Osteocyte (in vitro differentiated cells): ENCODE measurements at regions not wholly inside any gene's neighbourhood (a gene's known extent, or its start where the extent isn't known, plus 50 kb on each side); places are given as distances from the start of the nearest gene placed in this dataset.

Experiments
- DNase-seq: peaks from one replicate; pipeline ENCODE4 v3.0.0; 2021; ENCODE audit warnings: mixed read lengths; ENCODE audit not compliant: unreplicated experiment; ENCODE audit errors: extremely low spot score
- H3K27ac Mint-ChIP-seq: one replicate; pipeline ENCODE4 v1.8.0; 2021; ENCODE audit warnings: mild to moderate bottlenecking, mixed read lengths; ENCODE audit not compliant: unreplicated experiment
- H3K27me3 Mint-ChIP-seq: one replicate; pipeline ENCODE4 v1.8.0; 2021; ENCODE audit warnings: mixed read lengths; ENCODE audit not compliant: unreplicated experiment
- H3K36me3 Mint-ChIP-seq: one replicate; pipeline ENCODE4 v1.8.0; 2021; ENCODE audit warnings: mixed read lengths; ENCODE audit not compliant: unreplicated experiment
- H3K4me1 Mint-ChIP-seq: one replicate; pipeline ENCODE4 v1.8.0; 2021; ENCODE audit warnings: mixed read lengths; ENCODE audit not compliant: unreplicated experiment
- H3K4me3 Mint-ChIP-seq: one replicate; pipeline ENCODE4 v1.8.0; 2021; ENCODE audit warnings: mild to moderate bottlenecking, moderate library complexity, mixed read lengths; ENCODE audit not compliant: unreplicated experiment
- H3K9me3 Mint-ChIP-seq: one replicate; pipeline ENCODE4 v1.8.0; 2021; ENCODE audit warnings: mixed read lengths; ENCODE audit not compliant: unreplicated experiment
- TF ChIP-seq, protein P1 (sequence below): fragments of 200-600 bp; sonication (generic); IDR thresholded peaks from 2 replicates; pipeline ENCODE4 v1.5.0; 2021; ENCODE audit warnings: antibody characterized with exemption, mild to moderate bottlenecking, moderate library complexity

DNA sequence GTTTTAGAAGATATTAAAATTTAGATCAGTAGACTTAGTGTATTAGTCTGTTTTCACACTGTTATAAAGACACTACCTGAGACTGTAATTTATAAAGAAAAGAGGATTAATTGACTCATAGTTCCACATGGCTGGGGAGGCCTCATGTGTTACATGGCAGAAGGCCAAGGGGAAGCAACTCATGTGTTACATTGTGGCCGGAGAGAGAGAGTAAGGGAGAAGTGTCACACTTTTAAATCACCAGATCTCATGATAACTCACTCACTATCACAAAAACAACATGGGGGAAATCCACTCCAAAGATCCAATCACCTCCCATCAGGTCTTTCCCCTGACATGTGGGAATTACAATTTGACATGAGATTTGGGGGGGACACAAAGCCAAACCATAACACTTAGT is 1159.7 kb upstream of the PCDH7 start:
- no peak for DNase-seq
- Mint-ChIP-seq H3K27ac (no peak overlapping the region), H3K27me3 (no peaks in the 10 kb centered on the region), H3K4me1 (peaks cover 2% of the 10 kb centered on the region), H3K36me3 (no peaks in the 10 kb centered on the region), H3K9me3 (no peaks in the 10 kb centered on the region), H3K4me3 (no peak overlapping the region)
- TF ChIP-seq, protein P1, sequence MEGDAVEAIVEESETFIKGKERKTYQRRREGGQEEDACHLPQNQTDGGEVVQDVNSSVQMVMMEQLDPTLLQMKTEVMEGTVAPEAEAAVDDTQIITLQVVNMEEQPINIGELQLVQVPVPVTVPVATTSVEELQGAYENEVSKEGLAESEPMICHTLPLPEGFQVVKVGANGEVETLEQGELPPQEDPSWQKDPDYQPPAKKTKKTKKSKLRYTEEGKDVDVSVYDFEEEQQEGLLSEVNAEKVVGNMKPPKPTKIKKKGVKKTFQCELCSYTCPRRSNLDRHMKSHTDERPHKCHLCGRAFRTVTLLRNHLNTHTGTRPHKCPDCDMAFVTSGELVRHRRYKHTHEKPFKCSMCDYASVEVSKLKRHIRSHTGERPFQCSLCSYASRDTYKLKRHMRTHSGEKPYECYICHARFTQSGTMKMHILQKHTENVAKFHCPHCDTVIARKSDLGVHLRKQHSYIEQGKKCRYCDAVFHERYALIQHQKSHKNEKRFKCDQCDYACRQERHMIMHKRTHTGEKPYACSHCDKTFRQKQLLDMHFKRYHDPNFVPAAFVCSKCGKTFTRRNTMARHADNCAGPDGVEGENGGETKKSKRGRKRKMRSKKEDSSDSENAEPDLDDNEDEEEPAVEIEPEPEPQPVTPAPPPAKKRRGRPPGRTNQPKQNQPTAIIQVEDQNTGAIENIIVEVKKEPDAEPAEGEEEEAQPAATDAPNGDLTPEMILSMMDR: no peak

DNA sequence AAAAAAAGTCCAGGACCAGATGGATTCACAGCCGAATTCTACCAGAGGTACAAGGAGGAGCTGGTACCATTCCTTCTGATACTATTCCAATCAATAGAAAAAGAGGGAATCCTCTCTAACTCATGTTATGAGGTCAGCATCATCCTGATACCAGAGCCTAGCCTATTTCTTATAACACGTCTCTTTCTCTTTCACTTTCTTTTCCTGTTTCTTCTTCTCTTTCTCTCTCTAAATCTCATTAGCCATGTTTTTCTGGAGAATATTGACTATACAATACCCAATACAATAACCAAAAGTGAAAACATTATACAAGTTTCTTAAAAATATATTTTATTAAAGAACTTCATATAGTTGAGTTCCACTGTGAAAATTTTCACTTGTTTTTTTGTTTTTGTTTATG is 1154.9 kb upstream of the PCDH7 start:
- Mint-ChIP-seq H3K9me3 (no peaks in the 10 kb centered on the region), H3K27ac (no peak overlapping the region), H3K4me3 (no peak overlapping the region), H3K4me1 (no peaks in the 10 kb centered on the region), H3K36me3 (no peaks in the 10 kb centered on the region), H3K27me3 (no peaks in the 10 kb centered on the region)
- DNase-seq: no peak
- TF ChIP-seq, protein P1: no peak

DNA sequence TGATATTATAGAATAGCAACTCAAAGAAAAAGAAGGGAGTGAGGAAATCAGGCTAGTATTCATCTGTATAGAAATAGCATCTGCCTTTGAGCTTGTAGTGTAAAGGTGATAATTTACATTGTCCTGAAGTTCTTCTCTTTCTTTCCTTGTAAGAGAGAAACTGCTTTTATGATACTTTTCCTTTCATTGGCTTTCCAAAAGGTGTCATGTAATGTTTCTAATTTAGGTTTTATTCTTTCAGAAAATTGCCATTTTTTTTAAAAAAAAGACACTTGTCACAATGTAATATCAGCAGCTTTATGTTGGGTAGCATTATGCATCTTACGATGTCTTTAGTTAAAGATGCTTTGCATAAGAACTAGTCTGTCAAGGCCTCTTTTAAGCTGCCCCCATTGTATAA is 1153.8 kb upstream of the PCDH7 start:
- H3K4me1 Mint-ChIP-seq: no peaks in the 10 kb centered on the region
- no peak overlapping the region for H3K27ac Mint-ChIP-seq
- no peaks in the 10 kb centered on the region for H3K36me3 Mint-ChIP-seq
- H3K9me3 Mint-ChIP-seq: no peaks in the 10 kb centered on the region
- H3K27me3 Mint-ChIP-seq: no peaks in the 10 kb centered on the region
- TF ChIP-seq, protein P1: no peak
- no peak overlapping the region for H3K4me3 Mint-ChIP-seq
- no peak for DNase-seq

DNA sequence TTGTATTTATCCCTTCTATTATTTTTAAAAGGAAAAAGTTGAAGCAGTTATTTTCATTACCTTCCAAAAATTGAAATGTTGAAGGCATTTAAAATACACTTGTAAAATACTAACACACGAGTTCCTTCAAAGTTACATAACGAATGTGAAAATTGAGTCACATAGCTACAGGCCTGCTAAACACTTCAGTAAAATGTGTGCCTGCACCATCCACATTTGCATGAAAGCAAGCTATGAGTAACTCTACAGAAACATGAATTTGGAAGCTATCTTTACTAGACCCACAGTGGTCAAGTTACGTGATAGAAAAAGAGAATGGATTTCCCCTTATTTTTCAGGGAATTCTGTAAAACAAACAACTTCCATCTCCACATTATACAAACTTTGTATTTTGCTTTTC is 1148.8 kb upstream of the PCDH7 start:
- TF ChIP-seq, protein P1: no peak
- DNase-seq: no peak
- no peaks in the 10 kb centered on the region for H3K4me1 Mint-ChIP-seq
- no peaks in the 10 kb centered on the region for H3K27me3 Mint-ChIP-seq
- H3K4me3 Mint-ChIP-seq: no peak overlapping the region
- no peak overlapping the region for H3K27ac Mint-ChIP-seq
- H3K36me3 Mint-ChIP-seq: no peaks in the 10 kb centered on the region
- no peaks in the 10 kb centered on the region for H3K9me3 Mint-ChIP-seq

DNA sequence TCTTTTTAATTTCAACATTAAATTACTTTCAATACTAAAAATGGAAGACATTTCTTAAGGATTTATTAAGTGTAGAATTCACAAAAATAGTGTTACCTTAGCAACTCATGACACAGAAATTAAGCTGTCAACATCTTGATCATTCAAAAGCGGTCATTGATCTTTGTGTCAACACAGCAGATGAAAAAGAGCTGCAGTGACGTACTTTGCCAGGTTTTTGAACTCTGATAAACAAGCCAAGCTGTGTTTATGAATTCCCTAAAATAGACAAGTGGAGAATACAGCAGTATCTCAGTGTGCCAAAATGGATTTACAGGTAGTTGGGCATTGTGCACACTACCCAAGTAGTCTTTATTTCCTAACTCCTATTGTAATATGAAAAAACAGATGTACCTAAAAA is 1141.8 kb upstream of the PCDH7 start:
- TF ChIP-seq, protein P1: no peak

More for the DNA sequence above, 1141.8 kb upstream of the PCDH7 start:
- no peak overlapping the region for H3K27ac Mint-ChIP-seq
- H3K36me3 Mint-ChIP-seq: no peaks in the 10 kb centered on the region
- H3K27me3 Mint-ChIP-seq: no peaks in the 10 kb centered on the region
- no peaks in the 10 kb centered on the region for H3K9me3 Mint-ChIP-seq
- no peaks in the 10 kb centered on the region for H3K4me1 Mint-ChIP-seq
- DNase-seq: no peak
- H3K4me3 Mint-ChIP-seq: no peak overlapping the region
